ENCODE measurements at regions not wholly inside any gene's neighbourhood (a gene's known extent, or its start where the extent isn't known, plus 50 kb on each side); places are given as distances from the start of the nearest gene placed in this dataset.

- no peak for TF ChIP-seq CTCF (IDR thresholded peaks at IDR 0.05)
- no peak for TF ChIP-seq POLR2A (IDR thresholded peaks at IDR 0.05)
These were observed 50.0 kb upstream of the TFRC start for GRCh38 chr3:196131921-196132320.
